ENCODE measurements at regions not wholly inside any gene's neighbourhood (a gene's known extent, or its start where the extent isn't known, plus 50 kb on each side); places are given as distances from the start of the nearest gene placed in this dataset.

DNA sequence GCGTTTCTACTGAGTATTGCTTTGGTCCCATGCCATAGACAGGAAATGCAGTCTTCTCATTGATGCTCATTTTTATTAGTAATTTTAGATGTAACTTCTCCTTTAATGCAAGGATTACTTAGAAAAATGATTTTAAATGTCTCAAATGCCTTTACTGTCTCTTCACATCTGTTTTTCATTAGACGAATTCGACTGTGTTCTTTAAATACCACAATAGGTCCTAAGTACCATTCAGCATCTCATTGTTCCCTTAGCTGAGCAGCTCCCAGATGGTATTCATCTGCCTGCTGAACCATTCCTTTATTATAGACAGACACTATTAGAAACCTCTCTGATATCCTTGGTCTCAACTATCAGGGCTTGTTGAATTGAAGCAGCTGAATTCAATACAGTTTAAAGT, 113.6 kb downstream of the LSMEM1 start:
- peak; percentile 85 for DNase-seq (ENCODE audit: low read depth)

DNA sequence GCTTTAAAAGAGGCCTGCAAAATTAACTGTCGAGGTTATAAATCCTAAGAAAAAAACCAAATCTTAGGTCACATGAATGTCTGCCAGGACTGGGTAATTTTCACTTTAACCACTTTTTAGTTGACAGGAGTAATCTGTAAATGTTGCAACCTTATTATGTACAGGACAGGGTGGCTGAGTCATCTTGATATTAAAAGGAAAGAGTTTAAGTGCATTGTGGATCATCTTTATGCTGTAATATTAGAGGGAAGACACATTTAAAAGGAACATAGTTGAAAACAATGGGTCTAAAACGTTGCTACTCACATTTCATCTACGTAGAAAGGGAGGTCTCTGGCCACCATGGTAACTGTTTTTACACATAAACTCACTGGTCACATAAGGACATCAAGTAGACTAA, 115.5 kb downstream of the LSMEM1 start:
- peak; percentile 34 for DNase-seq (ENCODE audit: low read depth)

DNA sequence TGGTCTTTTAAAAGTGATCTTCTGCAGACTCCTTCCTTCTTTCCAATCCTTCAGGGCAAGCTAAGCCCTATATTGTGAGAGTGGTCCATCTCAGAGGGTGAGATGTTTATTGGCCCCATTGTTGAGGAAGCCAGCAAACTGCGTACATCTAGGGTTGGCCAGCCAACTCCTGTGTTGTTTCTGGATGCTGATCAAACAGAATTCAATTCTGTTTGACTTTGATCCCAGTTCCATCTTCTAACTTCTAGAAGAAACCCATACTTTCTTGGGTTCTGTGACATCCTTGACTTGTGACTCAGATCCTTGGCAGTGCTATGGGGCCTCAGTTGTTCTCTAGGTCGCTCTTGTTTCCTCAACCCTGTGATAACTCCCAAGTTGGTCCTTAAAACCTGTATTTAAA, 116.2 kb downstream of the LSMEM1 start:
- no peak for DNase-seq (ENCODE audit: low read depth)

DNA sequence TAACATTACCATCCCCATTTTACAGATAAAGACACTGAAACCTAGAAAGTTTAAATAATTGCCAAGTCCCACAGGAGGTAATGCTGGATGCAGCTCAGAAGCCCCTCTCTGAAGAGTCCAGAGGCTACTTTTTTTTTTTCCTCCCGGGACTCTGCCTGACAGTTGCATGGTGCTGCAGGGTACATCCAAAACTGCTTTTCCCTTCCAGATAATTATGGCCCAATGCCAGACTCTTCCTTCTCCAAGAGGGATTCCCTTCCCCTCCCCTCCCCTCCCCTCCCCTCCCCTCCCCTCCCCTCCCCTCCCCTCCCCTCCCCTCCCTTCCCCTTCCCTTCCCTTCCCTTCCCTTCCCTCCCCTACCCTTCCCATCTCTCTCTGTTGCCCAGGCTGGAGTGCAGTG, 122.9 kb downstream of the LSMEM1 start:
- no peak for DNase-seq (ENCODE audit: low read depth)

DNA sequence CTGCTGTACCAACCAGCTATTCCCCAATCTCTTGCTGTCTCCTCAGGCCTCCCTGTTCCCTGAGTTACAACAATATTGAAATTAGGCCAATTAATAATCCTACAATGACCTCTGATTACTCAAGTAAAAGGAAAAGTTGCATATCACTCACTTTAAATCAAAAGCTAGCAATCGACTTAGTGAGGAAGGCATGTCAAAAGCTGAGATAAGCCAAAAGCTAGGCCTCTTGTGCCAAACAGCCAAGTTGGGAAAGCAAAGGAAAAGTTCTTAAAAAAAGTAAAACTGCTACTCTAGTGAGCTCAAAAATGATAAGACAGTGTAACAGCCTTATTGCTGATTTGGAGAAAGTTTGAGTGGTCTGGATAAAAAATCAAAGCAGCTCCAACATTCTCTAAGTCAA, 129.8 kb downstream of the LSMEM1 start:
- DNase-seq (ENCODE audit: low read depth) = no peak

DNA sequence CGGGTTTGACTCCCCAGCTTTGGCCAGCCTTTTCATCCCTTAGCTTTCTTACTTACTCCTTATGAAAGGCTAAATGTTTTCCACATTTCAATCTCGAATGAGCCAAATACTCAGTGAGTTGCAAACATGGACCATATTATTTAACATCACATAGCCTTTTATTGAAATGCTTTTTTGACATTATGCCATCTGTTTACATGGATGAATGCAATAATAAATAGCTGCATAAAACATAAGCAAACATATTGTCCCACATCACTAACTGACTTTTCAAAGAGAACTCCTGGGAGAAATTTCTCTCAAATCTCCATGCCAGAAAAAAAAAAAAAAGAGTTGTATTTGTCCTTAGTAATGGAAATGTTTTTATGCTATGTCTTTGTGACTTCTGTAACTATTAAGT, 134.9 kb downstream of the LSMEM1 start:
- DNase-seq (ENCODE audit: low read depth) = no peak

DNA sequence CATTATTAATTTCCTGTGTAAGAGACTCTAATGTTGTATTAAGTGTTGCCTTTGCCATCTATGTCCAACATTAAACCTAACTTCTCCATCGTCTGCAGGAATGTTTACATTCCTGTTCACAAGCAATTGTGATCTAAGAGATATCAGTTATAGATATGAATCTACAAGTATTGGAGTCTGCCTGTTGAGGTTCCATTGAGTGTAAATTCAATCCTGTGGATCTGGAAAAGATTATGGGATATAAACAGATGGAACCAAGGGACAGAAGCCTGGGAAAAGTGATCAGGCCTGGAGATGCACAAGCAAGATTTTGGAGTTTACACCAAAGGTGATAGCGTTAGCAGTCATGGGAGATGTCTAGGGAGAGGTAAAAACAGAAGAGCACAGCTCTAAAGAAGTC, 135.5 kb downstream of the LSMEM1 start:
- no peak for DNase-seq (ENCODE audit: low read depth)

DNA sequence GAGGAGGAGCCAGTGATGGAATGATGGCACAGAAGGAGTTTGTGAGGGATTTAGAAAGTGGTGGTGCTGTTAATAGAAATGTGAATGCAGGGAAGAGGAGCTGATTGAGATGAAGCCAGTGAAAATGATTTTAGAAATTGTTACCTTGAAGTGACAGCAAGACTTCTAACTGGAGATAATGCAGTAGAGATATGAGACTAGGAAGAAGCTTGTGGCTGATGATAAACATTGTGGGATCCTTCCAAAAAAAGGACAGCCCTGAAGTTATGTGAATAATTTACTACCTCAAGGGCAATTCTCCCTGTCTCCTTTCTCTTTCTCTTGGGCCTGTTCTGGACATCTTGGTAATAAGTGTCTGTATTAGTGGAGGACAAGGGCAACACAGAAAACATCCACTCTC, 138.6 kb downstream of the LSMEM1 start:
- DNase-seq (ENCODE audit: low read depth) = no peak

DNA sequence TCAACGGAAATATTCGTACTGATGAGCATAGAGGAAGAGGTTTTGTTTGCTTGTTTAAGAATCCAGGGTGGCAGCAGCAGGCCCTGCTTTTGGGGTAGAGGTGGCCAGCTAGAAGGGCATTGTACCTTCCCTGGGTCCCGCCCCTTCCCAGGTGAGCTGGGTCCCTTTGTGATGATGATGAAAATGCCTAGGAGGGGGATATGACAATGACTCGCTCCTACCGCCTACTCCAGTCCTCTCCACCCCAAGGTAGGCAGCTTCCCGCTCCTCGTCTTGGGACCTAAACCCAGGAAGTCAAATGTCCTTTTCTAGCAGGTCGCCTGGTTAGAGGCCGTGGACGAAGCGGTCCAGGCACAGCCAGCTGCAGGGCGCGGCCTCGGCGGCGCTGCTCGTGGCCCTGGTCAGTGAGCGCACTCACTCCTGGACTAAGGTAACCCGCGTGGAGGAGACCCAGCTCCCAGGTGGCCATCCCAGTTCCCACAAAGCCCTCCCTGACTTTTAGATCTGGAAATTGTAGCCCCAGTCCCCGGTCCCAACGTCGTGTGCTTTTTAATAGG, 141.4 kb downstream of the LSMEM1 start:
- DNase-seq (ENCODE audit: low read depth) = no peak

DNA sequence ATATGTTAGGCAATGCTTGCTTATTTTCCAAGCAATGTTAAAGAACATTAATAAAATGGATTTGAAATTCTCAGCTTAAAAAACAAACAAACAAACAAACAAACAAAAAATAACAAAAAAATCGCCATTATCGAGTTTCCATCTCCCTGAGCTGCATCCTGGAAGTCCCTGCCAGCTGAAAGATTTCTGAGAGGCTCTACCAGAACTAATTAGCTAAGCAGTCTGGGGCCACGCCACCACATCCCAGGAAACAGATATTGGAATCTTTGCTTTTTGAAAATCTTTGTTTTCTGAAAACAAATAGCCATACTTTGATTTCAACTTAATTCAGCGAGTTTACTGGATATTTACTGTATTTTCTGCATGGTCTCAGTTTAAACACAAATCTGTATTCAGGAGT, 143.6 kb downstream of the LSMEM1 start:
- DNase-seq (ENCODE audit: low read depth) = no peak

DNA sequence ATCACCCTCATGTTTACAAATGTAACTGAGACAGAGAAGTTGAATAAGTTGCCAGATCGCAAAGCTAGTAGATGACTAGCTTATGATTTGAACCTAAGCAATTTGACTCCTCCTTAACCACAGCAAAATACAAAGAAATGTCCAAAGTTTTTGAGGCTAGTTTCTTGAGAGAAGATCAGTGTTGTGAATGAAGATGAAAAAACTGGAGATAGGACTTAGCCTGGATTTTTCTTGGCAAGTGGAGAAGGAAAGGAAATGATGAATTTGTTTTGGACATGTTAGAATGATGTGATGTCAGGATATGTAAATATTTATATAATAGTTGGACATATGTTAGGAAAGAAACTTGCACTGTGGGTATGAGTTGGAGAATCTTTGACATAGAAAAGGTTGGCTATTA, 149.8 kb downstream of the LSMEM1 start:
- peak; percentile 48 for DNase-seq (ENCODE audit: low read depth)

DNA sequence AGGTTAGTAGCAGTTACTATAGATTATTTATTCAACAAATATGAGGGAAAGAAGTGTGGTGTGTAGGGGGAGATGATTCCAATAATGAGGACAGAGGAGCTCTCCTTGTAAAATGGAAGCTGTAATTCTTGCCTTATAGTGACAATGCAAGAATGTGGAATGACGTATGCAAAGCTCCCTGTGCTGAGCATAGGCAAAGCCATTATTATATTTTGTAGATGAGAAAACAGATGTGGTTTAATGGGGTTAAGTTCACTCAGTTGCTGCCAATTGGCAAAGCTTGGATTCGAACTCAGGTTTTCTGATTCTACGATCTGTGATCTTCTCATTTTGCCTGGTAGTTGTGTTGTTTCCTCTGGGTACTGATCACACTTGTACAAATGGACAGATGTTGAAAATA, 153.3 kb downstream of the LSMEM1 start:
- no peak for DNase-seq (ENCODE audit: low read depth)

DNA sequence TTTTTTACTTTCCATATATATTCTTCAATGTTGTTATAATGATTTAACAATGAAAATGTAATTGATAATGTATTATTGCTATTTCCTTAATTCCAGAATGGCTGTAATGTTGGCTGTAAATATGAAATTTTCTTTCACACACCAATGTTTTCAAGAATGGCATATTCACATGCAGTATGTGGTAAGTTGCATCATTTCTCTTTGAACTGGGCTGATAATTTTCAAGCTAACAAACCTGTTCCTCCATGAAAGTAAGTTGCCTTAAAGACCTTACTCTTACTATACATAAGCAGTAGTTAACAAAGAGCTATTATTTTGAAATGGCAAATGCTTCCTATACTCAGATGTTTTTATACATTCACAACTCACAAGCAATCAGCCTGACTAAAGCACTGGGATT, 154.5 kb downstream of the TMEM168 start:
- DNase-seq (ENCODE audit: low read depth) = no peak

DNA sequence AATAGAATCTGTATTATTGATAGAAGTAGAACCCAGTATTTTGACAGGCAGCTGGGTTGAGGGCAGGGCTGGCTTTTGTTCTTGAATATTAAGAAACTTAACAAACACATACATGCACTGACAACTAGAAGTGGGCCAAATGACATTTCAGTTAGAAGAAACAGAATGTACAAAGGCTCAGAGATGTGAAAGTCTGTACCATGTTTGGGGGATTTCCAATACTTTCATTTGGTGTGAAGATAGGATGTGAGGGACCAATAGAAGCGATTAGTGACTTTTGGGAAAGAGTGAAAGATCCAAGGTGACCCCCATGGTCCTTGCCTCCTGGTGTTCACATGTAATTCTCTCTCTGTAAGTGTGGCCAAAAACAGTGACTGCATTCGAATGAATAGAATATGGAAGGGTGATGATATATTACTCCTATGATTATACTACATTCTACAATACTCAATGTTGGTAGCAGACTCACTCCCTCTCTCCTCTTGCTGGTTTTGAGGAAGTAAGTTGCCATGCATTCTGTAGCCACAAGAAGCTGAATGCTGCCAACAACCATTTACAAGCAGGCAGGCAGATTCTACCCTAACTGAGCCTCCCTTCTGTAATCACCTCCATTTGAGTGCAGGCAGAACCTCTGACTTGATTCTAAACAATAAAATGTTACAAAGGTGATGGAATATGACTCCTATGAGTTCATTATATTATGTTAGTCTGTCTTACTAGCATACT, 151.4 kb downstream of the TMEM168 start:
- no peak for DNase-seq (ENCODE audit: low read depth)

DNA sequence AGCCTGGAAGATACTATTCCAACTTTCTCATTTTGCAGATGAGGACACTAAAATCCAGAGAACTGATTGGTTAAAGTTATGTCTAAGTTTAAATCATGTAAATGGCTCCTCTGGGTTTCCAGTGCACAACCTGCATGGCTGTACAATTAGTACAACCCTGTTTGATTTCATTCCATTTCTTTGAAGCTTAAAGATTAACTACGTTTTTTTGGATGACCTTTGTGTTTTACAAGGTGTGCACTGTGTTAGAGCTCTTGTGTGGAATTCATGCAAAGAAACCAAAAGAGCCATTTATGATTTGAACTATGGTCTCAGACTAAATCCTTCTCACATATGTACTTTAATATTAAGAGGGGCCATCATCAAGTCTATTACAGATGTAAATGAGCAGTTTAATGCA, 149.5 kb downstream of the TMEM168 start:
- no peak for DNase-seq (ENCODE audit: low read depth)

DNA sequence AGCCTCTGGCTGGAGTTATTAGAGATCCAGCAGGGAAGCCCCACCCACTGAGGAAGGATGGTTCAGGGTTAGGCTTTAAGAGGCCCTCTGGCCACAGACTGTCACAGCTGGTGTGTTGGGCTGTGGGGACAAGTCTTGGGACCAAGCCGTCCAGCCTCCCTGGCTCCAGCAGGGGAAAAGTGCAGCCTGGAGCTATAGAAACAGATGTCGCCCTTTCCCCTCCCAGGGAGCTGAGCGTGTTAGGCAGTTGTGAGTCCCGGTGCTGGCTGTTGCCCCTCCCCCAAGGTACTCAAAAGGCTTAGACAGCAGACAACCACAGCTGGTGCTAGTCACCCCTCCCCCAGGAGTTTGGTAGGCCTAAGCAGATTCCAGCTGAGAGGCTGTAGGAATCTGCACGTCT, 143.4 kb downstream of the TMEM168 start:
- no peak for DNase-seq (ENCODE audit: low read depth)

DNA sequence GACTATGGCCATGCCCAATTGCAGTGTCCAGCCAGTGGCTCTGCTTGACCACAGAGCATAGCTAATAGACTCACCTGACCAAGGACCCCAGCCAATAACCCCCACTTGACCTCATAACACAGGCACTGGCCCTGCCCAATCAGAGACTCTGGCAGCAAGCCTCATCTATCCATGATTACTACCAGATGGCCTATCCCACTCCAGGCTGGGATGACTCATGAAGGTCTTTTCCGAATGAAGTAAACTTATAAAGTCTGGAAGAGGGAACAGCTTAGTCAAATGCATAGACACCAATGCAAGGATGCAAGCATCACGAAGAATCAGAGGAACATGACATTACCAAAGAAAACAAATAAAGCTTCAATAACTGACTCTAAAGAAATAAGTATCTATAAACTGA, 141.4 kb downstream of the TMEM168 start:
- DNase-seq (ENCODE audit: low read depth) = no peak

DNA sequence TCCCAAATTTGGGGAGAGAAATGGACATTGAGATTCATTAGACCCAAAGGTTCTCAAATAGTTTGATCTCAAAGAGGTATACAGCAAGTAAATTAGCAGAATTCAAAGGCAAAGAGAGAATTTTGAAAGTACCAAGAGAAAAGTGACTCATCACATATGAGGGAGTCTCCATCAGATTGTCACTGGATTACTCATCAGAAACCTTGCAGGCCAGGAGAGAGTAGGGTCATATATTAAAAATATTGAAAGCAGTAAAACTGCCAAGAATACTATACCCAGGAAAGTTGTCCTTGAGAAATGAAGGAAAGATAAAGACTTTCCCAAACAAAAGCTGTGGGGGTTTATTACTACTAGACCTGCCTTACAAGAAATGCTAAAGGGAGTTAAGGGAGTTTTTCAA, 140.6 kb downstream of the TMEM168 start:
- no peak for DNase-seq (ENCODE audit: low read depth)

DNA sequence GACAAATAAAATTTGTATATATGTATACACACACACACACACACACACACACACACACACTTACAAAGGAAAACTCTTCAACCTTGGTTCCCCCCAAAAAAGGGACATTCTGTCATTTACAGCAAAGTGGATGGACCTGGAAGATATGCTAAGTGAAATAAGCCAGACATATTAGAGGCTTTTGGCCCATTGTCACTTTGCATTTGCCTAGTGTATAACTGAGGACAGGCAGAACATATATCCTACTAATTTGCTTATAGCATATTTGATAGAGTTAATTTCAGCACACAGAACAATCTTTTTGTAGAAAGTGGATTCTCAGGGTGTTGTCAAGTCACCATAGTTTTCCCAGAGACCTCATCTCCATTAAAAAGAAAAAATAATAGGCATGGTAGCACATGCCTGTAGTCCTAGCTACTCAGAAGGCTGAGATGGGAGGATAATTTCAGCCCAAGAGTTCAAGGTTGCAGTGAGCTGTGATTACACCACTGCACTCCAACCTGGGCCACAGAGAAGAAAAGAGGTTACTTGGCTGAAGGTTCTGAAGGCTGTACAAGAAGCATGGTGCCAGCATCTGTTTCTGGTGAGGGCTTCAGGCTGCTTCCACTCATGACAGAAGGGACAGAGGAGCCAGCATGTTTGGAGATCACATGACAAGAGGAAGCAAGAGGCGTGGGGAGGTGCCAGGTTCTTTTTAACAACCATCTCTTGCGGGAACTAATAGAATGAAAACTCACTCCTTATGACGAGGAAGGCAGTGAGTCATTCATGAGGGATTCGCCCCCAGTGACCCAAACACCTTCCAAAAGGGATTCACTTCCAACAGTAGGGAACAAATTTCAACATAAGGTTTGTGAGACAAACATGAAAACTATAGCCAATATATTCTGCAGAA, 135.6 kb downstream of the TMEM168 start:
- no peak for DNase-seq (ENCODE audit: low read depth)

DNA sequence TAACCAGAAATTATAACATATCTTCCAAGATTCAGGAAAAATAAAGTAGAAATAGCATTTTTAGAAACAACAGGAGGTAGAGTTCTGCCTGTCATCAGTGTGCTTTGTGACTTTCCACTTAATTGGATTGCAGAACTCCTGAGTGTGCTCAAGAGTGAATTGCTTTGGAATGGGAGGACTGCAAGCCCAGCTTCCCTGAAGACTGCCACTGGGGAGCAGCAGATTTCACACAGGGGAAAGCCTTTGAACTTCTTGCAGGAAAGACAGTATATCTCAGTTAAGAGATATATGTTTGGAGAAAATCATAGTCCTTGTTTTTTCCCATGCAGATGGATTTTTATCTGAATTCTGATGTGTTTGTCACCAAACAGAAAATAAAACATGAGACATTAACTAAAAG, 124.5 kb downstream of the TMEM168 start:
- peak; percentile 6 for DNase-seq (ENCODE audit: low read depth)

DNA sequence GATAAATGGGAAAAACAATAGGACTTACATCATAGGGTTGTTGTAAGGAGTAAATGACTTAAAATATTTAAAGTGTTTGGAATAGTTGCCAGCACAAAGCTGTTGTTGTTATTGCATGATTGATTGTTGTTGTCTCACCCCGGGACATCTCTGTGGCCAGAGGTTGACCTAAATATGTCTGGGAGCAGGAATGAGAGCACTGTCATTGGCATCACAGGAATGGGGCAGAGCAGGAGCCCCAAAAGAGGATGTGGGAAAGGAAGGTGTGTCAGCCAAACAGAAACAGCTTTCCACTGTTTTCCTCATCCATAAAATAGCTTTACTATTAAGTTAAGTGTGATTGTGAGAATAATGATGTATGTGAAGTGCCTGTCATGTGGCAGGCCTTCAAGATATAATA, 121.6 kb downstream of the TMEM168 start:
- DNase-seq (ENCODE audit: low read depth) = no peak

DNA sequence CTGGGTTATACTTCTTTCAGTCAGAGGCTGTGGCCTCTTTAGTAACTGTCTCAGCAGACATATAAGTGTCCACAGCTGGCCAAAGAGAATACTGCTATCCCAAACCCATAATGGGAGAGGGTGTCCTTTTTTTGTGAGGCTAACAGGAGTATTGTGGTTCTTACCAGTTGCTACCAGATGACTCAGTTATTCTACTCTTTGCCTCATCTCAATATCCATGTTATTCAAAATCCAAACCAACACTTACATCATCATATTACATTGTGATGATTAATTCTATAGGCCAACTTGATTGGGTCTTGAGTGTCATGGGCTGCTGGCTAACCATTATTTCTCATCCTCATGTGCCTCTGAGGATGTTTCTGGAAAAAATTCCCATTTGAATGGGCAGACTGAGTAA, 120.9 kb downstream of the TMEM168 start:
- DNase-seq (ENCODE audit: low read depth) = no peak

DNA sequence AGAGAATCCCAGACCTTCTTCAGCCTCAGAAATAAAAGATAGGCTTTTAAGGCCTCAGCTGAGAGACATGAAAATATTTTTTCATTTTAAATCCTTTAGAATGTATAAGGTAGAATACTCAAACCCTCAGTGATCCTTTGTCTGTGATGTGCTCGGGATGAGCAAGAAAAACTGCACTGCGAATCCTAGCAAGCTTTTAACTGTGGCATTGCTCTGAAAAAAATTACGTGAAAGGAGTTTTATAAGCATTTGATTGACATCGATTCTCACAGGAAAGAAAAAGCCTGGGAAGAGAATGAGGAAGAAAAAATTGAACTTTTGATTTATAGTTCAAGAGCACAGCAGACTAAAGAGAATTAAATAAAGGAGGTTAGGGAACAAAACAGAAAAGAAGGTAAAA, 120.0 kb downstream of the TMEM168 start:
- no peak for DNase-seq (ENCODE audit: low read depth)

Measured in fibroblast of the conjunctiva (primary cell).